ENCODE measurements at regions not wholly inside any gene's neighbourhood (a gene's known extent, or its start where the extent isn't known, plus 50 kb on each side); places are given as distances from the start of the nearest gene placed in this dataset.
A peak's percentile ranks its signal among the peaks of the same experiment; 100 is the strongest.

- no peak for TF ChIP-seq USF1 (IDR thresholded peaks at IDR 0.05; ENCODE audit: borderline replicate concordance, low read depth)
These were observed 176.1 kb downstream of the TTLL2 start (continued) for GRCh38 chr6:167500961-167501360.

- H3K9me3 ChIP-seq: no peaks in the 10 kb centered on the region
- H3K9me2 ChIP-seq: no peaks in the 10 kb centered on the region
- no peaks in the 10 kb centered on the region for H3K36me3 ChIP-seq (replicated peaks in 1 of 2; ENCODE audit: control insufficient read depth in 1 of 2, insufficient read depth in 2 of 2, low read length in 1 of 2)
- no peak overlapping the region for H3K4me3 ChIP-seq (ENCODE audit: low read depth in 2 of 2, low read length in 1 of 2)
- no peak overlapping the region for H2AFZ ChIP-seq (ENCODE audit: low read depth)
- H3K9ac ChIP-seq: no peak overlapping the region
- H3K27ac ChIP-seq (ENCODE audit: low read depth in 2 of 2, low read length in 1 of 2): no peak overlapping the region
- H3K79me2 ChIP-seq (ENCODE audit: insufficient read depth): no peaks in the 10 kb centered on the region
- no peaks in the 10 kb centered on the region for H3K4me1 ChIP-seq (ENCODE audit: control insufficient read depth in 1 of 2, insufficient read depth in 2 of 2, low read depth in 1 of 2, low read length in 1 of 2)
- H3F3A ChIP-seq (replicated peaks; ENCODE audit: insufficient read depth): no peaks in the 10 kb centered on the region
- 0 out of 2 replicates have a peak, but pooled peaks have one; percentile 13 for TF ChIP-seq GATA2 (CRISPR knock-in tag; IDR thresholded peaks at IDR 0.05)
- TF ChIP-seq RAD21 (IDR thresholded peaks at IDR 0.05; ENCODE audit: low read length): peak; percentile 56
- TF ChIP-seq MAX (IDR thresholded peaks at IDR 0.05; ENCODE audit: low read depth): no peak
- peak; percentile 22; the same call in 1 of the 2 replicates for TF ChIP-seq SMC3 (IDR thresholded peaks at IDR 0.05; ENCODE audit: low read depth, low read length)
- no peak overlapping the region for H3K4me2 ChIP-seq
- ChIA-PET CTCF (no interaction called here), POLR2A (no interaction called here)
- 50% methylated on average over 17 of the region's 19 CpGs for WGBS (ENCODE audit: low lambda C conversion rate)
- no peaks in the 10 kb centered on the region for H4K20me1 ChIP-seq (ENCODE audit: insufficient read depth)
- peak; percentile 59 for DNase-seq
- no peaks in the 10 kb centered on the region for H3K27me3 ChIP-seq (ENCODE audit: insufficient read depth)
These were observed 177.0 kb downstream of the TTLL2 start for GRCh38 chr6:167501831-167502385.

GRCh38 chr6:167502471-167502870, 177.6 kb downstream of the TTLL2 start:
- Histone ChIP-seq H3K27me3 (ENCODE audit: insufficient read depth) (no peaks in the 10 kb centered on the region), H3K9ac (no peak overlapping the region), H3K36me3 (replicated peaks in 1 of 2; ENCODE audit: control insufficient read depth in 1 of 2, insufficient read depth in 2 of 2, low read length in 1 of 2) (no peaks in the 10 kb centered on the region), H3K4me3 (ENCODE audit: low read depth in 2 of 2, low read length in 1 of 2) (no peak overlapping the region), H2AFZ (ENCODE audit: low read depth) (no peak overlapping the region), H3K4me2 (no peak overlapping the region), H3K27ac (ENCODE audit: low read depth in 2 of 2, low read length in 1 of 2) (no peak overlapping the region), H3K9me2 (no peaks in the 10 kb centered on the region), H4K20me1 (ENCODE audit: insufficient read depth) (no peaks in the 10 kb centered on the region), H3F3A (replicated peaks; ENCODE audit: insufficient read depth) (no peaks in the 10 kb centered on the region), H3K79me2 (ENCODE audit: insufficient read depth) (no peaks in the 10 kb centered on the region), H3K9me3 (no peaks in the 10 kb centered on the region), H3K4me1 (ENCODE audit: control insufficient read depth in 1 of 2, insufficient read depth in 2 of 2, low read depth in 1 of 2, low read length in 1 of 2) (no peaks in the 10 kb centered on the region)
- no peak for DNase-seq
- POLR2A ChIA-PET: no interaction called here
- CTCF ChIA-PET: no interaction called here
- WGBS (ENCODE audit: low lambda C conversion rate): 43% methylated on average over 7 of the region's 7 CpGs
- TF ChIP-seq CTCF (IDR thresholded peaks at IDR 0.05) (no peak), RFX5 (IDR thresholded peaks at IDR 0.05; ENCODE audit: low read length) (no peak), FOXM1 (IDR thresholded peaks at IDR 0.05; ENCODE audit: low read depth) (no peak), ZBTB33 (IDR thresholded peaks at IDR 0.05; ENCODE audit: borderline replicate concordance, low read depth) (no peak), EZH2phosphoT487 (IDR thresholded peaks at IDR 0.05; ENCODE audit: borderline replicate concordance, low read depth) (no peak), TAF1 (IDR thresholded peaks at IDR 0.05; ENCODE audit: borderline replicate concordance, low read depth, low read length) (no peak), REST (IDR thresholded peaks at IDR 0.05; ENCODE audit: low read depth, low read length) (no peak), JUND (IDR thresholded peaks at IDR 0.05) (no peak), EP300 (IDR thresholded peaks at IDR 0.05; ENCODE audit: borderline replicate concordance in 1 of 2, low read depth in 1 of 2, low read length in 1 of 2) (no peak), RCOR1 (IDR thresholded peaks at IDR 0.05; ENCODE audit: low read length) (no peak), SIN3A (IDR thresholded peaks at IDR 0.05; ENCODE audit: borderline replicate concordance, low read depth, low read length) (no peak), MEF2A (IDR thresholded peaks at IDR 0.05; ENCODE audit: borderline replicate concordance, low read depth) (no peak), SMC3 (IDR thresholded peaks at IDR 0.05; ENCODE audit: low read depth, low read length) (no peak), NRF1 (IDR thresholded peaks at IDR 0.05; ENCODE audit: low read depth, low read length) (no peak)

Measured in SK-N-SH (cell line).